ENCODE measurements at regions not wholly inside any gene's neighbourhood (a gene's known extent, or its start where the extent isn't known, plus 50 kb on each side); places are given as distances from the start of the nearest gene placed in this dataset.
A peak's percentile ranks its signal among the peaks of the same experiment; 100 is the strongest.
"Not testable (repeated sequence)": the region's sequence is repeated elsewhere in the genome, so short reads cannot be mapped to it uniquely, and the experiment has no call there.

- DNase-seq (ENCODE audit: low spot score): no peak
Observed at GRCh38 chr14:22297376-22297775, 291.6 kb downstream of the DAD1 start.

GRCh38 chr14:22296722-22297121 lies 292.3 kb downstream of the DAD1 start:
- no peak for DNase-seq (ENCODE audit: low spot score)

GRCh38 chr14:22296088-22296487 lies 292.9 kb downstream of the DAD1 start:
- DNase-seq (ENCODE audit: low spot score): no peak

GRCh38 chr14:22291406-22291805 lies 297.6 kb downstream of the DAD1 start:
- no peak for DNase-seq (ENCODE audit: low spot score)

GRCh38 chr14:22289570-22289969 lies 299.5 kb downstream of the DAD1 start:
- DNase-seq (ENCODE audit: low spot score): no peak

- no peak for DNase-seq (ENCODE audit: low spot score)
Observed at GRCh38 chr14:22285991-22286390, 303.0 kb downstream of the DAD1 start.

- peak; percentile 5 for DNase-seq (ENCODE audit: low spot score)
Observed at GRCh38 chr14:22282949-22283348, 306.1 kb downstream of the DAD1 start.

GRCh38 chr14:22282417-22282816 lies 306.6 kb downstream of the DAD1 start:
- peak; percentile 54 for DNase-seq (ENCODE audit: low spot score)

- DNase-seq (ENCODE audit: low spot score): not testable (repeated sequence)
Observed at GRCh38 chr14:22281447-22281874, 307.6 kb downstream of the DAD1 start.

GRCh38 chr14:22280497-22281316 lies 308.3 kb downstream of the DAD1 start:
- DNase-seq (ENCODE audit: low spot score): no peak

- peak; percentile 14 for DNase-seq (ENCODE audit: low spot score)
Observed at GRCh38 chr14:22276913-22277816, 311.9 kb downstream of the DAD1 start.

GRCh38 chr14:22271838-22272799 lies 316.9 kb downstream of the DAD1 start:
- no peak for DNase-seq (ENCODE audit: low spot score)

GRCh38 chr14:22268875-22269274 lies 320.1 kb downstream of the DAD1 start:
- DNase-seq (ENCODE audit: low spot score): no peak

GRCh38 chr14:22266683-22267082 lies 322.3 kb downstream of the DAD1 start:
- no peak for DNase-seq (ENCODE audit: low spot score)

- DNase-seq (ENCODE audit: low spot score): no peak
Observed at GRCh38 chr14:22266142-22266442, 322.9 kb downstream of the DAD1 start.

GRCh38 chr14:22265319-22266141 lies 323.5 kb downstream of the DAD1 start:
- peak; percentile 15 for DNase-seq (ENCODE audit: low spot score)

GRCh38 chr14:22264759-22265158 lies 324.3 kb downstream of the DAD1 start:
- no peak for DNase-seq (ENCODE audit: low spot score)

- DNase-seq (ENCODE audit: low spot score): no peak
Observed at GRCh38 chr14:22263961-22264360, 325.1 kb downstream of the DAD1 start.

GRCh38 chr14:22262881-22263280 lies 326.1 kb downstream of the DAD1 start:
- DNase-seq (ENCODE audit: low spot score): no peak

- DNase-seq (ENCODE audit: low spot score): no peak
Observed at GRCh38 chr14:22255017-22255950, 333.7 kb downstream of the DAD1 start.

Data from germinal center (tissue), 1 donor.